ENCODE measurements at regions not wholly inside any gene's neighbourhood (a gene's known extent, or its start where the extent isn't known, plus 50 kb on each side); places are given as distances from the start of the nearest gene placed in this dataset.

GRCh38 chr3:68059628-68060152 is 405.3 kb upstream of the SUCLG2 start (continued):
- TF ChIP-seq TBP (IDR thresholded peaks at IDR 0.05; ENCODE audit: low read depth, low read length) (no peak), SAP30 (IDR thresholded peaks at IDR 0.05; ENCODE audit: insufficient read depth, insufficient replicate concordance, low read length) (no peak), CHD2 (IDR thresholded peaks at IDR 0.05; ENCODE audit: low read length) (no peak)
